NOMO-1 treated with dmso at 0.1 percent for 144 hours (cell line): ENCODE measurements at regions not wholly inside any gene's neighbourhood (a gene's known extent, or its start where the extent isn't known, plus 50 kb on each side); places are given as distances from the start of the nearest gene placed in this dataset.
"Not testable (repeated sequence)": the region's sequence is repeated elsewhere in the genome, so short reads cannot be mapped to it uniquely, and the experiment has no call there.

Source experiments
- DNase-seq: peaks from one replicate; lab custom pipeline; 2025; ENCODE audit not compliant: unreplicated experiment; lab: John Stamatoyannopoulos, UW

DNA sequence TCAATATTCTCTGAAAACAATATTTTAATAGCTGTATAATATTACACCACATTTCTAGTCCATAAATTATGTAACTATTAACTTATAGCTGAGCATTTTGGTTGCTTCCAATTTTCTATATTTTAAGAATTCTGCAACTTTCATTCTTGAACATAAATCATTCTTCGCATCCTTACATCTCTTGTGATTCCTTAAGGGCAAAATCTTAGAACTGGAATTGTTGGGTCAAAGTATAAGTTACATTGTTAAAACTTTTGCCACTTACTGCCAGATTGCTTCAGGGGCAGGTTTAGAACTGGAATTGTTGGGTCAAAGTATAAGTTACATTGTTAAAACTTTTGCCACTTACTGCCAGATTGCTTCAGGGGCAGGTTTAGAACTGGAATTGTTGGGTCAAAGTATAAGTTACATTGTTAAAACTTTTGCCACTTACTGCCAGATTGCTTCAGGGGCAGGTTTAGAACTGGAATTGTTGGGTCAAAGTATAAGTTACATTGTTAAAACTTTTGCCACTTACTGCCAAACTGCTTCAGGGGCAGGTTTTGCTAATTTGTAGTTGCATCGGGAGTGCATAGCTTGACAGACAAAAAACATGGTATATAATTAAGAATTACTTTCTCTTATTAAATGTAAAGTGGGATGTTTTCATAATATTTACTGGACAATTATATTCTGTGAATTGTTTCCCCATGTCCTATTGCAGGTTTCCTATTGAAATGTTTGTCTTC, 179.9 kb upstream of the OR13F1 start:
- not testable (repeated sequence) for DNase-seq

DNA sequence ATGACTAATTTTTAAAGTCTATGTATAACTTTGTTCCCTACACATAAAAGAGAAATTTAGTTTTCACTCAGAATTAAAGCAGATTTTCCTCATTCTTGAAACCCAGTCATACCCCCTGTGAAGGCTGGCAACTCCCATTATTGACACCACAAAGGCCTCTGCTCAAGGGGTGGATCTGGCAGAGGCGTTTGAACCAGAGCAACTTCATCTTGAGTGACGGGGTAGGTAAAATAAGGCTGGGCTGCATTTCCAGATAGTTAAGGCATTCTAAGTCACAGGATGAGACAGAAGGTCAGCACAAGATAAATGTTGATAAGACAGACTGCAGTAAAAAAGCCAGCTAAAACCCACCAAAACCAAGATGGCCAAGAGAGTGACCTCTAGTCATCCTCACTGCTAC, 177.2 kb upstream of the OR13F1 start:
- DNase-seq: no peak

DNA sequence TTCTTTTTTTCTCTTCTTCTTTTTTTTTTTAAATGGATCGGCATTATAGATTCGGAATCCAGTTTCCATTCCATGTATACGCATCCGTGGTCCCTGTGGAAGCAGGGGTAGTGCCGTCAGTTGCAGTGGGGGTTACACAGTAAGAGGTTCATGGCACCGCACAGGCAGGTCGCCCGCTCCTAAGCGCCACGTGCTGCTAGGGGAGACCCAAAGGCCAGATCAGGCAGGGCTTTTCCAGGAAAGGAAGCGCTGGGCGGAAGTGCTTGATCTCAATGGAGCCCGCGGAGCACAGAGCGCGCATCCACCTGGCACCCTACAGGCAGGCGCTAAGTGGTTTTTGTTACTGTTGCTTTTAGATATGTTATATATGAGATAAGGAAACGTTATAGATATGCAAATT, 174.8 kb upstream of the OR13F1 start:
- no peak for DNase-seq

DNA sequence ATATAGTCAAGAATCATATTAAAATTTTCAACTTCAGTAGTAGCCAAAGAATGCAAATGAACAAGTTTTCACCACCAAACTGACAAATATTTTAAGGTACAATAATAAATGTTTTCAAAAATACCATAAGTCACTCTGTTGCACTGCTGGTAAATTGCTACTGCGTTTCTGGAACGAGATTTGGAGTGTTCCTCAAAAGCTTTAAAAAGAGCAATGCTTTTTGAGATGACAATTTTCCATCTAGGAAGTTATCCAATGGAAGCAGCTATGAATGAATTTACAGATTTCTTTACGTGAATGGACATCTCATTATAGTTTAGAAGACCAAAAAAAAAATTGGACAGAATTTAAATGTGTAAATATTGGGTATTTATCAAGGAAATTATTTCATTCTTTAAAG, 173.2 kb upstream of the OR13F1 start:
- DNase-seq: no peak

DNA sequence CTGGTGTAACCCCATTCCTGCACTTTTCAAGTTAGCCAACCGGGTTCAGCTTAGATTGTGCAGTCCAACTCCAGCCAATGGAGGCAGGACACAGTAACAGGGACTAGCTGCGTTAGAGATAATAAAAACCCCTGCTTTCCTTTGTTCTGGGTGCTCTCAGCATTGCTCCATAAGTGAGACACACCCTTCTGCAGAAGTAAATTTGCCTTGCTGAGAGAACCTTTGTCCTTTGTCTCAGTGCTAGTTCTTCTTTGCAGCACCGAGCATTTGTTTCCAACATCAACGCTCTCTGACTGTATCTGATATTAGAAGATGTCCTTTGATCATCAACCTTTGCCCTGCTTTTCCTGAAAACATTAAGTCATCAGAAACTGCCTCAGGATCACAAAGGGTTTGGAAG, 169.5 kb upstream of the OR13F1 start:
- DNase-seq: no peak

DNA sequence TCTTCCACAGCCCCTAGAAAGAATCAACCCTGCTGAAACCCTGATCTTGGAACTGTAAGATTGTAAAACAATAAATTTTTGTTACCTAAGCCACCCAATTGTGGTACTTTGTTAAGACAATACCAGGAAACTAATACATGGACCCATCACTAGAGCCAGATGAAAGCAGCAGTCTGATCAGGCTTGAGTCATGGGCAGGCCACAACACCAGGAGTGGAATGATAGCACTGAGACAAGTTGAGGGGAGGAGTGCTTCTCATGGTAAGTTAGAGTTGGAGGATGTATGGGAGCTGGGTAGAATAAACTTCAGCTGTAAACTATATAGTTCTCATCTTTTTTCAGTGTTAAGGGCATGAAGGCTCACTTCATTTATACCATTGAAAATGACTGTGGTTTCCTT, 164.4 kb upstream of the OR13F1 start:
- DNase-seq: no peak

DNA sequence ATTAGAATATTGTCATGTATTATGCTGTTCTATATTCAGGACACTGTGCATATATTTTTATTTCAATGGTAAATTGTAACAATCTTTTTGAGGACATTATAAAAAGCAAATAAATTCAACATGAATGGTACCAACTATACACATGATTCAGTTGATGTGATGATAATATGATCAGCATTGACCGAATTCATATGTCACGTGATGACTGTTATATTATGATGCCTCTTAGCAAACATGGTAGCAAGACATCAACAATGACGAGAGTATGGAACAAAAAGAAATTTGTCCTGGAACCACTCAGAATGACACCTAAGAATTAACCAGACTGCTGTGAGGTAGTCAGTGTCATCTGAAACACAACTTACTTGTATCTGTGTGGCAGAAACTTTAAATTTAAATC, 161.5 kb upstream of the OR13F1 start:
- DNase-seq: no peak

DNA sequence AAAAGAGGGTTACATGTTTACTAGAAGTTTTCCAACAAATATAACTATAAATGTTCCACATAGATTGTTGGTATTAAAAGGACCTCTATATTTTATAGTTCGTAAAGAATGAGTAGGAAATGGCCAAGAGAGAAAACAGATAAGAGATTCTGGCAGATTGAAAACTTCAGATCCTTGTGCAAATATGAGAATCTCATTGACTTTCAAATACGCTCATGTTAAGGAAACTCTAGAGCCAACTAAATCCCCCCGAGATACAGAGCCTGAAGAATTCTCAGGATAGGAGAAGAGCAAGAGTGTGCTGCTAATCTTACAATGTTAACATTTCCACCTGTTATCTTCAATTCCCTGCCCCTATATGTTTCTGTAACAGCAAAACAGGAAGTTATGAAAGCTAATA, 159.0 kb upstream of the OR13F1 start:
- DNase-seq: no peak

DNA sequence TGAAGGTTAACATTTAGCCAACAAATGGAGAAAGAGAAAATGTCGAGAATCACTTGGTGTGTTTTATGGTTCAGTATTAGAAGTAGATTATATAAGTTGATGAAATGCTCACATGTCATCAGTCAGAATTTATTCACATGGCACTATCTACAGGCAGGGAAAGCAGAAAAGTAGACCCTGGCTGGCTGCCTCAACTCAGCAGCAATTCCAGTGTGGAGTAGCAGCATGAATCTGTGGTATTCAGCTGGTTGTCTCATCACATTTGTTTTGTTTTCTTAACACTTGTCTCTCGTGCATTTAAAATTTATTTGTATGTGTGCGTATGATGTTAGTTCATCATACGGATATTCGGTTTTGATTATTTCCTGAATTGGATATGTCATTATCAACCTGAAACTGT, 153.5 kb upstream of the OR13F1 start:
- no peak for DNase-seq

DNA sequence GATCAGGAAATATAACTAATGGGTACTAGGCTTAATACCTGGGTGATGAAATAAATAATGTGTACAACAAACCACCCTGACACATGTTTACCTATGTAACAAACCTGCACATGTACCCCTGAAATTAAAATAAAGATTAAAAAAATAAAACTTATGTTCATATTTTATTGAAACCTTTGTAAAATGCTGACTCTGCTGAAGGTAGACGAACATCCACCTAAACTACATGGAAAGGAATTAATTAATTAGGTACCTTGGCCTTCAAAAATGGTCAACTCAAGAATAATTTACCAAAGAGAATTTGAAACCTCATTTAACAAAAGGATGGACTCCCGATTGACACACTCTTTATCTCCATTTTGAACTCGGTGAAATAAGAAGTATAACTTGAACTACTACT, 152.3 kb upstream of the OR13F1 start:
- DNase-seq: no peak

DNA sequence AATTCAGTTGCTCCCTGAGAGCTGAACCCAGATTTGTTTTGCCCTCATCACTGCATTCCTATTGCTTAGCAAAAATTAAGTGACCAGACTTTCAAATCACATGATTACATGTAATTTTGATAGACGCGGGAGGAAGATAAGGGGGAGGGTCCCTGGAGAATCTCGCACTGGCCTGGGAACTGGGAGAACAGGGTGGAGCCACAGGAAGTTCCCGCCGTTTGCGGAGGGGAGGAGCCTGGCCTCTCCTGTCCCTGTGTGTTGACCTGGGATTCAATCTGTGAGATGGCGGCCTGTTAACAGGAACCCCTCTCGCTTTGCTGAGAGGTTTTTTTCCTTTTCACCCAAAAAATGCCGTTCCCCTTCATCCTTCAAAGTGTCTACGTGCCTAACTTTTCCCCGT, 142.9 kb upstream of the OR13F1 start:
- DNase-seq: no peak

DNA sequence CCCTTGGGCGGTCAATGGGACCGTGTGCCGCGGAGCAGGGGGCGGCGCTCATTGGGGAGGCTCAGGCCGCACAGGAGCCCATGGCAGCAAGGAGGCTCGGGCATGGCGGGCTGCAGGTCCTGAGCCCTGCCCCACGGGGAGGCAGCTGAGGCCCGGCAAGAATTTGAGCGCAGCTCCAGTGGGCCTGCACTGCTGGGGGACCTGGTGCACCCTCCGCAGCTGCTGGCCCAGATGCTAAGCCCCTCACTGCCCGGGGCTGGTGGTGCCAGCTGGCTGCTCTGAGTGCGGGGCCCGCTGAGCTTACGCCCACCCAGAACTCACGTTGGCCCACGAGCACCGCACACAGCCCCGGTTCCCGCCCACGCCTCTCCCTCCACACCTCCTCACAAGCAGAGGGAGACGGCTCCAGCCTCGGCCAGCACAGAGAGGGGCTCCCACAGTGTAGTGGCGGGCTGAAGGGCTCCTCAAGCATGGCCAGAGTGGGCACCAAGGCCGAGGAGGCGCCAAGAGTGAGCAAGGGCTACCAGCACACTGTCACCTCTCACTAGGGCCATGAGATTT, 141.1 kb upstream of the OR13F1 start:
- no peak for DNase-seq

DNA sequence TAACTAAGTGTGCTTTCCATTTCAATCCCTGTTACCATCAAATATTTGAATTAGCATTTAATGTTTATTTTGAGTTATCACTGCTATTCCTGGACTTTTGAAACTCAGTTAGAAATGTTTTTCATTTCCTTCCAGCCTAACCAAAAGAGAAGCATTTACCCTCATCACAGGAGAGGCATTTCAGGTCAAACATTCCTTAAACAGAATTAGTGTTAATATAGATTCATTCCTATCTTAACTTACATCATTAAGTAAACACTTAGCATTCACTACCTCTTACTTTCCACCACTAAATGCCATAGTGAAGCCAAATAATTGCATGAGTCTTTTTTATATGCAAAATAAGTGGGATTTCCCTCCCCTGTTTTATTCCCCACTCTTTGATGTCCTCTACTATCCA, 136.6 kb upstream of the OR13F1 start:
- DNase-seq: no peak

DNA sequence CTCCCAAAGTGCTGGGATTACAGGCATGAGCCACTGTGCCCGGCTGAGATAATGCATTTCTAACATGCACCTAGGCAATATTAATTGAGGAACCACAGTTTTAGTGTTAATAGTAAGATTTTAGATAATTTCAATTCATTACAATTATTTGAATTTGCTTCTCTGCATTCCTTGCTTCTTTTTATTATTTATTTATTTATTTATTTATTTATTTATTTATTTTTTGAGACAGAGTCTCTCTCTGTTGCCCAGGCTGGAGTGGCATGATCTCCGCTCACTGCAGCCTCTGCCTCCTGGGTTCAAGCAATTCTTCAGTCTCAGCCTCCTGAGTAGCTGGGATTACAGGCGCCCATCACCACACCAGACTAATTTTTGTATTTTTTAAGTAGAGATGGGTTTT, 135.7 kb upstream of the OR13F1 start:
- not testable (repeated sequence) for DNase-seq

DNA sequence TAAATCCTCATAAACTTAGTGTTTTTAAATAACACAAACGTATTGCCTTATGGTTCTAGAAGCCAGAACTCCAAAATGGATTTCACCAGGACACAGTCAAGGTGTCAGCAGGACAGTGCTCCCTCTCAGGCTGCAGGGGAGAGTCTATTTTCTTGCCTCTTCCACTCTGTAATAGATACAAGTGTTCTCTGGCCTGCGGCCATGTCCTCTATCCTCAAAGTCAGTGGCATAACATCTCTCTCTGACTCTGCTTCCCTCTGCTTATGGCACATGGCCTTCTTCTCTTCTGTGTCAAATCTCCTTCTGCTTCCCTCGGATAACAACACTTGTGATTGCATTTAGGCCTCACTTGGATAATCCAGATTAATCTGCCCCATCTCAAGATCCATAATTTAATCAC, 129.4 kb upstream of the OR13F1 start:
- no peak for DNase-seq

DNA sequence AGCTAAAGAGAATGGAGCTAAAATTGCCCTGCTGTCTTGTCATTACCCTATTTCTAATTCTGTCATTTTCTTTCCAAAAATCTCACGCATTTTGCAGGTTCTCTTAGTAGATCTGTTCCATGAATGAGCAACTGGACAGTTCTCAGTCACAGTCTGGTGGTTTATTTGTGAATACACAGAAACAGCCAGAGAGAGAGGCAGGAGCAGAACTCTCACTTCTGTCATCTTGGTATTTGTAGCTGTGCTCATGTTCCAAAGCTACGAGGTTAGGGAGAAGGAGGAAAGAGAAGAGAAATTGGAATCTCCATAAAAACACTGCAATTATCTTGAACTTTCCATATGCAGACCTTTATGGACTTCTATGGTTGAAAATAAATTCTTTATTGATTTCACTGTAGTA, 118.0 kb upstream of the OR13F1 start:
- DNase-seq: no peak

DNA sequence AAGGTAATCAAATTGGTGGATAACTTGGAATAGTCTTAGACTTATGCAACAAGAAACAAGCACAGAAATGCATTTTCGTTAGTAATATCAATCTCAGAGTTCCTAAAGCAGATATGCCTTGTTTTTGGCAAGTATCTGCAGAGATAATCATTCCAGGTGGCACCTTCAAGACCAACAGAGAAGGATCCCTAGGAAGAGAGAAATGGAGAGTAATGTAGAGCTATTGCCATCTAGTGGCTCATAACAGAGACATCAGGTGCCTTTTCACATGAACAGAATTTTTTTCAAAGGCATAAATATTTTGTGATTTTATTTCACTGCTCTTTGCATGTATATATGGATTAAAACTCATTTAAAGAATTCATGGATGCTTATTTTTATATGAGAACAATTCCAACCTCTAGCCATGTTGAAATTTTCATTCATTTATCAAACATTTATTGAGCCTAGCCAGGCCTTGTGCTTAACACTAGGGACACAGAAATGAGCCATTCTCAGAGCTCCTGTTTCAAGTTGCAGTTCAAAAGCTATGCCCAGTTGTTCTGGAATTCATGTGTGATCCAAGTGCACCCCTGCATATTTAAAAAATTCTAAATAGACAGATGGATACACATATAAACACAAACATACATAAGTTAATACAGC, 117.5 kb upstream of the OR13F1 start:
- no peak for DNase-seq

DNA sequence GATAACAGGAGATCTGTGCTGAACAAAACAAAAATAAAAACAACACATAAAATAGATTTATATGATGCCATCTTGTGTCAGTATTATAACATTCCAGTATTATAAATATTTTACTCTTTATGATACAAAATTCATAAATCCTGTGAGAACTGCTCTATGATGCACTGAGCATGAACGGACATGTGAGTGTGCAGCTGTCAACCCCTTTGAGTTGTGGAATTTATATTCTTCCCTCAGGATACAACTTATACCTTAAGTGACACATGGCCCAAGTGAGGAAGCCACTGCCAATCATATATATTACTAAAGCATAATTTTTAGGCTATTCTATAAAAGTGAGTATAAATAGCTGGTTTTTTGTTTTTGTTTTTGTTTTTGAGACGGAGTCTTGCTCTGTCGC, 116.0 kb upstream of the OR13F1 start:
- no peak for DNase-seq

DNA sequence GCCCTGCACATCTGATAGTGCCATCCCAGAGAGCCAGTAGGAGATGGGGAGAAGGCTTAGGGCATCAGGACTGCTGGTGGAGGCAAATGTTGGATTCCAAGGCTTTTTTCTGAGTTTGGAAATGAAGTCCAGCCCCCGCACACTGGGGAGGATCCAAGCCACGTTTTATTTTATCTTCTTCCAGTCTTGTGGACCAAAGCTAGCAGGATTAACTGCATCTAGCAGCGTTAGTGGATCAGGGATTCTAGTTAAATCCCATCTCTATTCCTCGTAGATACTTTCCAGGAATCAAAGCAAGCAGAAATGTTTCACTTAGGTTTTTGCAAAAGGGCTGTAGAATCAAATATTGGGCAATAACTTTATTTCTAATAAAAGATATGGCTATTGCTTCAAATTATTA, 114.7 kb upstream of the OR13F1 start:
- no peak for DNase-seq

DNA sequence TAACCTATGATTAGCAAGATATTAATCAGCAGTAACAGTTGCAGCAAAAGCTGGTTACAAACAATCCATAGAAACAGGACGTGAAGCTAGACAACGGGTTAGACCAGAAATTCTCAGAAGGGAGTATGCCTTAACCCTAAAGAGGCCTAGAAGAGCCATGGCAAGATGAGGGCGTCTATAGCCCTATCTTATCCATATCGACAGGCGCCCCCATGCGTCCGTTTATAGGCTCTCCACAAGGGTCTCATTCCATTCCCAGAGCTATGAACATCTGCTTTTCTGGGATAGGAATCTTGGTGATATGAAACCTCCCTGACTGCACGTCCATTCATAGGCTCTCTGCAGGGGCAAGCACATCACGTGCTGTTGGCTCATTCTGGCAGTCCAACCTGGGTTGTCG, 109.2 kb upstream of the OR13F1 start:
- not testable (repeated sequence) for DNase-seq

DNA sequence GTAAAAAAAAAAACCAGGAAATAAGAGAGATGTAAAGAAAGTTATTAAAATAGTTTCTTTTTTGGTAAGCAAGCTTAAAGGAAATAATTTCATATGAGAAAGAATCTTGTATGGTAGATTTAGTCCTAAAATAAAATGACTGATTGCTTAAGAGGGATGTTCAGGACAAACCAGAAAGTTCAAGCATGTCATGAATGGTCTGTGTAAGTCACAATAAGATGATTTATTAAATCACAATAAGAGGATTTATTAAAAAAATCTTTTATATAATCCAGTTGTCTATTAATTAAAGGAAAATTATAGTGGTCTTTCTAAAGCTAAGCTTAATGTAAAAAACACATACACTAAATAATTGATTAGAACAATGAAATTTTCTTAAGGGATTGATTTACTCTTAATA, 91.8 kb upstream of the OR13F1 start:
- DNase-seq: no peak

DNA sequence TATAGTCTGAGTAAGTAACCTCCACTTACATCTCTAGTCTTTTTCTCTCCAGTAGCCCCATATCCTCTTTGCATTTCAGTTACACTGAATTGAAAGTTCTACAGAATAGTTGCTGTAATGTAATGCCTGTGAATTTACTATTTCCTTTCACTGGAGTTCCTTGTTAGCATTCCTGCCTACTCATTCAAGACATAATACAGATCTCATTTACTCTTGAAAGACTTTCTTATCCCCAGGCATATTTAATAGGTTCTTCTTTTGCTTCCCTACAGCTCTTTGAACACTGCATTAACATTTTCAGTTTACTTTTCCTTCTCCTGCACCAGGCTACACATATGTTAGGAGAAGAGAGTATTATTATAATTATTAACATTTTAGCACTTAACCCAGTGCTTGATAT, 87.6 kb upstream of the OR13F1 start:
- DNase-seq: no peak

DNA sequence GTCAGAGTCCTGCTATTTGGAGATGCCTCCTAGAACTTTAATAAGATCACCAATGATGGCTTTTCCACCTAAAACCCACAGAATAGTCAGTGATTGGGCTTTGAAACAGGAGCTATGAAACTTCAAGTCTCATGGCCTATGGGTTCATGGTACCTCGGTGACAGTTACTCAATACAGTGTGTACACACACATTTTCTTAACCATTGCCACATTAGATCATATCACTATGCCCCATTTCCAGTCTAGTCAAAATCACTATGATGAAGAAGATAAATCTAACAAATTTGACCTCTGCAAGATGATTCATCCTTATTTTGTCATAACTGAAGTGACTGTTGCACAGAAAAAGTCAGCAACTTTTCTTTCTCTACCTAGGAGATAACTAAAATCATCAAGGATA, 86.8 kb upstream of the OR13F1 start:
- no peak for DNase-seq
